ENCODE measurements at regions not wholly inside any gene's neighbourhood (a gene's known extent, or its start where the extent isn't known, plus 50 kb on each side); places are given as distances from the start of the nearest gene placed in this dataset.
"Not testable (repeated sequence)": the region's sequence is repeated elsewhere in the genome, so short reads cannot be mapped to it uniquely, and the experiment has no call there.

- H3K27me3 Mint-ChIP-seq (ENCODE audit: low read depth, poor library complexity): peaks cover 33% of the 10 kb centered on the region
- DNase-seq: no peak
- TF ChIP-seq CTCF (IDR thresholded peaks at IDR 0.05): no peak
- peaks cover 40% of the 10 kb centered on the region for H3K4me1 Mint-ChIP-seq
- H3K36me3 Mint-ChIP-seq (ENCODE audit: low read depth): peaks cover 4% of the 10 kb centered on the region
- no peak overlapping the region for H3K4me3 Mint-ChIP-seq
- H3K9me3 Mint-ChIP-seq: peaks cover 3% of the 10 kb centered on the region
- H3K27ac Mint-ChIP-seq: no peak overlapping the region
These were observed 90.5 kb downstream of the GPX5 start for GRCh38 chr6:28615955-28616747.

GRCh38 chr6:28618898-28619555 lies 93.3 kb downstream of the GPX5 start:
- Mint-ChIP-seq H3K9me3 (peaks cover 14% of the 10 kb centered on the region), H3K27me3 (ENCODE audit: low read depth, poor library complexity) (peaks cover 14% of the 10 kb centered on the region), H3K4me3 (peak overlapping the region; percentile 59), H3K27ac (peak overlapping the region; percentile 94), H3K4me1 (peaks cover 41% of the 10 kb centered on the region), H3K36me3 (ENCODE audit: low read depth) (peaks cover 9% of the 10 kb centered on the region)
- TF ChIP-seq CTCF (IDR thresholded peaks at IDR 0.05): no peak
- no peak for DNase-seq

GRCh38 chr6:28621268-28621667 lies 95.6 kb downstream of the GPX5 start:
- H3K36me3 Mint-ChIP-seq (ENCODE audit: low read depth); DNase-seq; H3K27ac Mint-ChIP-seq; H3K27me3 Mint-ChIP-seq (ENCODE audit: low read depth, poor library complexity): not testable (repeated sequence)
- Mint-ChIP-seq H3K4me3 (peak overlapping the region; percentile 86), H3K9me3 (peaks cover 14% of the 10 kb centered on the region), H3K4me1 (peaks cover 41% of the 10 kb centered on the region)

GRCh38 chr6:28623242-28623641 lies 97.6 kb downstream of the GPX5 start:
- H3K4me1 Mint-ChIP-seq: peaks cover 26% of the 10 kb centered on the region
- H3K36me3 Mint-ChIP-seq (ENCODE audit: low read depth); H3K4me3 Mint-ChIP-seq; H3K27me3 Mint-ChIP-seq (ENCODE audit: low read depth, poor library complexity); DNase-seq; H3K27ac Mint-ChIP-seq: not testable (repeated sequence)
- H3K9me3 Mint-ChIP-seq: peaks cover 24% of the 10 kb centered on the region

GRCh38 chr6:28626386-28626785 lies 100.7 kb downstream of the GPX5 start:
- not testable (repeated sequence) for H3K4me3 Mint-ChIP-seq; H3K27ac Mint-ChIP-seq; H3K4me1 Mint-ChIP-seq; H3K36me3 Mint-ChIP-seq (ENCODE audit: low read depth); H3K27me3 Mint-ChIP-seq (ENCODE audit: low read depth, poor library complexity); DNase-seq
- H3K9me3 Mint-ChIP-seq: peaks cover 24% of the 10 kb centered on the region

GRCh38 chr6:28632326-28632851 lies 106.7 kb downstream of the GPX5 start:
- Mint-ChIP-seq H3K36me3 (ENCODE audit: low read depth) (peaks cover 7% of the 10 kb centered on the region), H3K4me3 (no peak overlapping the region), H3K27ac (no peak overlapping the region), H3K4me1 (peaks cover 29% of the 10 kb centered on the region), H3K27me3 (ENCODE audit: low read depth, poor library complexity) (peaks cover 40% of the 10 kb centered on the region), H3K9me3 (peaks cover 11% of the 10 kb centered on the region)
- TF ChIP-seq CTCF (IDR thresholded peaks at IDR 0.05): no peak
- DNase-seq: no peak

- H3K9me3 Mint-ChIP-seq: peaks cover 9% of the 10 kb centered on the region
- no peak for DNase-seq
- no peak for TF ChIP-seq CTCF (IDR thresholded peaks at IDR 0.05)
- peak overlapping the region; percentile 87 for H3K4me3 Mint-ChIP-seq
- H3K36me3 Mint-ChIP-seq (ENCODE audit: low read depth): peaks cover 8% of the 10 kb centered on the region
- peaks cover 49% of the 10 kb centered on the region for H3K27me3 Mint-ChIP-seq (ENCODE audit: low read depth, poor library complexity)
- no peak overlapping the region for H3K27ac Mint-ChIP-seq
- H3K4me1 Mint-ChIP-seq: peaks cover 32% of the 10 kb centered on the region
These were observed 107.9 kb downstream of the GPX5 start for GRCh38 chr6:28633445-28634215.

Measured in nephron progenitor cell (in vitro differentiated cells).